SH-SY5Y (cell line): ENCODE measurements at regions not wholly inside any gene's neighbourhood (a gene's known extent, or its start where the extent isn't known, plus 50 kb on each side); places are given as distances from the start of the nearest gene placed in this dataset.

Experiments used
- GATA2 ChIP-seq: IDR thresholded peaks from 2 replicates; pipeline ENCODE4 v1.6.1; 2011; ENCODE audit warnings: mild to moderate bottlenecking, low read depth, low read length
- GATA3 ChIP-seq: IDR thresholded peaks from 2 replicates; pipeline ENCODE4 v1.6.1; 2011; ENCODE audit warnings: low read depth, mild to moderate bottlenecking, low read length, moderate library complexity

GRCh38 chr19:32197896-32198882, 147.2 kb upstream of the ZNF507 start:
- TF ChIP-seq GATA3: no peak
- no peak for TF ChIP-seq GATA2

DNA sequence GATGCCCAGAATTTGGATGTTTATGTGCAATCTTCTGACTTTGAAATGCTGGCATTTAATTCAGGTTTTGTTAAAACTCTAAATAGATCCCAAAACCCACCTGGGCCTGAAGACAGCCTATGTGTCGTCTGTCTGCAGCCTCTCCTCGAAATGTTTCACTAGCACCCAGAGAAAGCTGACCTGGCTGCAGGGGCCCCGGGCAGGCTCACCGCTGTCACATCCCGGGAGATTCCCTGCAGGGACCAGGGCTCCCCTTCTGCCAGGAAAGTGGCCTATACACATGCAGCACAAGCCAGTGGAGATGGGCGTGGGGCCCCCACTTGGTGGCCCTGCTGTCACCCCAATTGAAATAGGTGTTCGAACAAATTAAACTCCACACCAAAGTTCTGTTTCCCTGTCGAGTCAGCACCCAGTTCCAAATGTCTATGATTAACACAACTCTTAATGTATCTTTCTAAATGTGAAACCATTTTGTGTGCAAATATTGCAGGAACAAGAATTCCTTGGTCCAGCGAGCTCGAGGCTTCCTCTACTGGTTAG, 145.8 kb upstream of the ZNF507 start:
- no peak for TF ChIP-seq GATA3
- TF ChIP-seq GATA2: no peak

DNA sequence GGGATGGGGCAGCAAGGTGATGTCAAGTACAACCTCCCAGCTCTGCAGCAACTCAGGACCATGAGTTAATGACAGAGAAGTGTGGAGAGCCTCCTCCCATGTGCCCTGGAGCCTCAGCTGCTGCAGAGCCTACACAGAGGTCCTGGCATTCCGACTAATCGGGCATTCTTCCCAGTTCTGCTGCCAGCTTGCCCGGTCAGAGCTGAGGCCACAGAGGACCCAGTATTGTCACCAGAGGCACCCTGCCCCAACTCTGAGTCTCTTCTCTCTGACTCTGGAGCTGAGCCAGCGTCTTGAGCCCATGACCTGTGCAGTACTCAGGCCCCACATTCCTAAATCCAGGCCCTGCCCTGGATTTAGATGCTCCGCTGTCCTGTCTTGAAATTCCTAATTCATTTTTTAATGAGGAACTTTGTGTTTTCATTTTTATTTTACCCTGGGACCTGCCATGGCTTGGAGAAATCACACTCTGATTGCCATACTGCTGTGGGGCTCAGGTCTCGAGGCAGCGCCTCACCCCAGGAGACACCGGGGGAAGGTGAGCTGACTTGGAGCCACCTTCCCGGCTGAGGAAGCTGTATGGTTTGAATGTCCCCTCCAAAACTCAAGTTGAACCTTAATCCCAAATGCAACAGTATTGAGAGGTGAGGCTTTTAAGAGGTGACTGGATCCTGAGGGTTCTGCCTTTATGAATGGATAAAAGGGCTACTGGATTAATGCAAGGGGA, 144.9 kb upstream of the ZNF507 start:
- no peak for TF ChIP-seq GATA3
- TF ChIP-seq GATA2: no peak

GRCh38 chr19:32201211-32201610, 144.2 kb upstream of the ZNF507 start:
- TF ChIP-seq GATA2 (no peak), GATA3 (no peak)

DNA sequence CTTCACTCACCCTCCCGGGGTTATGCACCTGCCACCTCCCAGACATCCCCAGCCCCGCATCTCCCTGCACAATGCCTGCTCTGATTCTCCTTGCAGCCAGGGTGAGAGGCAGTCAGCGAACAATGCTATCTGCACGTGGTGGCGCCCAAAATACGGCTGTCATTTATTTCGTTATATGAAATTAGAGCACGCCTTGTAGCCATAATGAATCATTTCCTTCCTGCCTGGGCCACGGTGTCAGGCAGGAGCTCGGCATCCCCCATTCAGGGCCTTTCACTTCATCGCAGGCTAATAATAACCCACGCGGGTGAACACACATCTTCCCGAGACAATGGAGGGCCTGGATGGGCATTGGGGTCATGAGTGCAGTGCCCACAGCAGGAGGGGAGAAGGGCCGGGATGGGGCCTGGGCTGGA, 143.8 kb upstream of the ZNF507 start:
- TF ChIP-seq GATA2 (no peak), GATA3 (no peak)

DNA sequence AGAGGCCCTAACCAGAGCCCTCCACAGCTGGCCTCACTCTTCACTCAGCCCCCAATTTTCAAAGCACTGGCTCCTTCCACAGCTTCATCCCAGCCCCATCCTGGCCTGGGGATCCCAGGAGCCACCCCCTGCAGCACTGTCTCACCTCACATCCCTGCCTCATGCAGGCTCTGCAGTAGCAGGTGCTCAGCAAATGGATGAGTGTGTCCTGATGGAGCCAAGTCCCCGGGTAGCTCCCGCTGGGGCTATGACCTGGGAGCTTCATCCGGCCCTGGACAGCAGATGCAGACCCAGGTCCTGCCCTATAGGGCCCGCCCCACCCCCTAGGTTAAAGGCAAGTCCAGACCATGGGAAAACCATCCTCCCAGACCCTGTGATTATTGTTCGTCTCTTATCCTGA, 143.2 kb upstream of the ZNF507 start:
- TF ChIP-seq GATA3 (no peak), GATA2 (no peak)

DNA sequence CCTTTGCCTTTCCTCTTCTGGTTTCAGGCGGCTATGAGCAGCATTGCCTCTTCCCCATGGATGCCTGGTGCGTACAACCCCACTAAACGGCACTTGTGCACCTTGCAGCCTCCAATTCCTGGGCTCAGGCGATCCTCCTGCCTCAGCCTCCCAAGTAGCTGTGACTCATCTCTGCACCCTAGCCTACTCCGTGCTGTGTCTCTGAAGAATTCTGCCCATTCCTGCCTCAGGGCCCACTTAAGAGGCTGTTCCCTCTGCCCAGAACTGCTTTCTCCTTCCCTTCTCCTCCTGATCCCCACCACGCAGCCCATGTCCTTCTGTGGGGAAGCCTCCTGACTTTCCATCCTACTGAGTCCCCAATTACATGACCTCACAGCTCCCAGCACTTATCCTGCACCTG, 142.2 kb upstream of the ZNF507 start:
- TF ChIP-seq GATA3: no peak
- TF ChIP-seq GATA2: no peak

DNA sequence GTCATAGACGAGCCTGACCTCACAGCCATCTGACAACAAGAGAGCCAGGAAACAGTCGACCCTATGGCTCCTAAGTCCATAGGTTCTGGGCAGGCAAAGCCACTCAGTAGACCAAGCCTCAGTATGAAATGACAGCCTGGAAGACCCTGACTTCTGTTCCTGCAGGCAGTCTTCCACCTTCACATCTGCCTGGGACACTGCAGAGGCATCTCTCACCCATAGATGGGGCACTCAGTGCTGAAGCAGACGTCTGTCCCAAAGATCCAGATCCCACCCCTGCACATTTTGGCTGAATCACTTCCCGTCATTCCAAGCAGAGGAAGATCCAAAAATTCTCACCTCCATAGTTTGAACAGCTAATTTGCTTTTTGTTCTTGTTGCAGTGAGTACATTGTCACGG, 139.3 kb upstream of the ZNF507 start:
- TF ChIP-seq GATA2: no peak
- no peak for TF ChIP-seq GATA3

GRCh38 chr19:32208060-32208459, 137.3 kb upstream of the ZNF507 start:
- no peak for TF ChIP-seq GATA2
- TF ChIP-seq GATA3: no peak

GRCh38 chr19:32219392-32219791, 126.0 kb upstream of the ZNF507 start:
- no peak for TF ChIP-seq GATA2
- TF ChIP-seq GATA3: no peak

DNA sequence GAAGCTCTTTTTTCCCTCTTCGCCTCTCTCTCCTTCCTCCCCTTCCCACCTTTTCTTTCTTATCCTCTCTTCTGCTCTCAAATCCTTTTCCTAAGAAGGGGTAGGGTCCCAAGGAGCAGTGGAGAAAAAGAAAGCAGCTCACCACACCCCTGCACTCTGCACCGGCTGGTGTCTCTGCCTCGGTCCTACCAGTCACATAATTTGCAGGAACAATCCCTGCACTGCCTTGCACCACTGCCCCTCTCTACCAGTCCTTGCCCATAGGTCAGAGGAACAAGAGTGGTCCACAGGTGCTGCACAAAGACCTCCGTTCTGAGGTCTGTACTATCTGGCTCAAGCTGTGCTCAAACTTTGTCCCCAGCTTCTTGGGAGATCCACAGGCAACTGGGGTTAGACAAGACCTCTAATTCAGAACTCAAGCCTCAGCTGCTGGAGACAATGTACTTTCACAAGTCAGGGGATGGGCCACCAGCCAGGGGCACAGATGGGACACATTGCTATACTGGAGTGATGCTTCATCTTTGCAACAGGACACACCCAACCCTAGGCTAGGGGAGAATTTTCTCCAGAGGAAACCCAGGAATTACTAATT, 125.4 kb upstream of the ZNF507 start:
- no peak for TF ChIP-seq GATA3
- TF ChIP-seq GATA2: no peak

- TF ChIP-seq GATA2: no peak
- TF ChIP-seq GATA3: no peak
These were observed 124.5 kb upstream of the ZNF507 start for GRCh38 chr19:32220951-32221350.

GRCh38 chr19:32222556-32222955, 122.9 kb upstream of the ZNF507 start:
- no peak for TF ChIP-seq GATA2
- TF ChIP-seq GATA3: no peak

DNA sequence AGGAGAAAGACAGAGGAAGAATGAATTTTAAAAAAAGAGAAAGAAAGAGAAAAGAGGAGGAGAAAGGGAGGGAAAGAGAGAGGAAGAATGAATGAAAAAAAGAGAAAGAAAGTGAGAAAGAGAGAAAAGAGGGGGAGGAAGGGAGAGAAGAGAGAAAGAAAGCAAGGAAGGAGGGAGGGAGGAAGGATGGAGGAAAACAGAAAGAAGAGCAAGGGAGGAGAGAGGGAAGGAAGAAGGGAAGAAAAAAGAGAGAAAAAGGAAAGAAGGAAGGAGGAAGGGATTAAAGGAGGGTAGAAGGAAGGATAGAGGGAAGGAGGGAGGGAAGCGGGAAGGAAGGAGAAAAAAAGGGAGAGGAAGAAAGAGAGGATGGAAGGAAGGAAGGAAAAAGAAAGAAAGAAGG, 122.3 kb upstream of the ZNF507 start:
- TF ChIP-seq GATA3 (no peak), GATA2 (no peak)
